ENCODE measurements at regions not wholly inside any gene's neighbourhood (a gene's known extent, or its start where the extent isn't known, plus 50 kb on each side); places are given as distances from the start of the nearest gene placed in this dataset.

- TF ChIP-seq, protein P1, sequence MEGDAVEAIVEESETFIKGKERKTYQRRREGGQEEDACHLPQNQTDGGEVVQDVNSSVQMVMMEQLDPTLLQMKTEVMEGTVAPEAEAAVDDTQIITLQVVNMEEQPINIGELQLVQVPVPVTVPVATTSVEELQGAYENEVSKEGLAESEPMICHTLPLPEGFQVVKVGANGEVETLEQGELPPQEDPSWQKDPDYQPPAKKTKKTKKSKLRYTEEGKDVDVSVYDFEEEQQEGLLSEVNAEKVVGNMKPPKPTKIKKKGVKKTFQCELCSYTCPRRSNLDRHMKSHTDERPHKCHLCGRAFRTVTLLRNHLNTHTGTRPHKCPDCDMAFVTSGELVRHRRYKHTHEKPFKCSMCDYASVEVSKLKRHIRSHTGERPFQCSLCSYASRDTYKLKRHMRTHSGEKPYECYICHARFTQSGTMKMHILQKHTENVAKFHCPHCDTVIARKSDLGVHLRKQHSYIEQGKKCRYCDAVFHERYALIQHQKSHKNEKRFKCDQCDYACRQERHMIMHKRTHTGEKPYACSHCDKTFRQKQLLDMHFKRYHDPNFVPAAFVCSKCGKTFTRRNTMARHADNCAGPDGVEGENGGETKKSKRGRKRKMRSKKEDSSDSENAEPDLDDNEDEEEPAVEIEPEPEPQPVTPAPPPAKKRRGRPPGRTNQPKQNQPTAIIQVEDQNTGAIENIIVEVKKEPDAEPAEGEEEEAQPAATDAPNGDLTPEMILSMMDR (IDR thresholded peaks at IDR 0.05): no peak
- TF ChIP-seq POLR2A (IDR thresholded peaks at IDR 0.05): no peak
Measured at GRCh38 chr14:31962920-31963319, 114.2 kb upstream of the ARHGAP5 start.

Data from heart left ventricle (tissue), 13 donors.